Activated CD4-positive, alpha-beta T cell treated with anti-CD3 and anti-CD28 coated beads, Interleukin-2, Interleukin-6, amounts not matched to agents 100 ng/mL and 50 ng/mL, durations not matched to agents 16 hours and 8 hours (primary cell): ENCODE measurements at regions not wholly inside any gene's neighbourhood (a gene's known extent, or its start where the extent isn't known, plus 50 kb on each side); places are given as distances from the start of the nearest gene placed in this dataset.
"Not testable (repeated sequence)": the region's sequence is repeated elsewhere in the genome, so short reads cannot be mapped to it uniquely, and the experiment has no call there.

Experiments used
- DNase-seq: peaks from one replicate; pipeline ENCODE4 v3.0.0-alpha.2; 2020

- DNase-seq = no peak
These were observed 326.2 kb downstream of the CBLN4 start for GRCh38 chr20:55678970-55679667.

GRCh38 chr20:55678126-55678525, 327.2 kb downstream of the CBLN4 start:
- DNase-seq = no peak

DNA sequence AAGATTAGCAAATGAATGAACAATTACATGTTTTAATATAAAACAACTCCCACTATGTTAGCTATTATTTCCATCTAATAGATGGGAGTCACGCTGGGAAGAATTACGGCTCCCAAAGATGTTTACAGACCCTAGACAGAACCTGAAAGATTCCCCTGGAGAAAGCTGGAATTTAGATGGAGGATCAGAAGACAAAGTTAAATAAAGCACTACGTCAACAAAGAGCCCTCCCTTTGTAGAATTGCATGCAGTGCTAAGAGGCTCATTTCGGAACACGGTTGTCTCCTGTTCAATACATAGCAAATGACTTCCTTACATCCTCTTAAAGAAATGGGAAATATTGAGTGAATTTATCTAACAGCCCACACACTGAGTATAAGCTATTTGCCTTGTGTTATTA, 328.3 kb downstream of the CBLN4 start:
- no peak for DNase-seq

DNA sequence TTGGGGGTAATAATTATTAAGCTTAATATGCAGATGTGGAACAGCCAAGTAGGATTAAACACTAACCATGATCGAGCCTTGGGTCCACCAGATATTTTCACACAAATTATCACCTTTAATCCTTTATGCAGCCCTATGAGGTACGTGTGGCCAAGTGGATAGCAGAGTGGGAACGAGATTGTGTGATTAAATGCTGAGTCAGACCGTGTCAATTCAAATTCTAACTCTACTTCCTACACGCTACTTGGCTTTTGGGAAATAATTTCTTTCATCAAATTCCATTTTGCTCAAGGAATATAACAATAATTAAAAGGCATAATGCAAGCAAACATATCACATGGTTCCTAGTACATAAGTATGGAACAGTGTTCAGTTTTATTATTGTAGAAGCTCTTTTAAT, 329.2 kb downstream of the CBLN4 start:
- no peak for DNase-seq

DNA sequence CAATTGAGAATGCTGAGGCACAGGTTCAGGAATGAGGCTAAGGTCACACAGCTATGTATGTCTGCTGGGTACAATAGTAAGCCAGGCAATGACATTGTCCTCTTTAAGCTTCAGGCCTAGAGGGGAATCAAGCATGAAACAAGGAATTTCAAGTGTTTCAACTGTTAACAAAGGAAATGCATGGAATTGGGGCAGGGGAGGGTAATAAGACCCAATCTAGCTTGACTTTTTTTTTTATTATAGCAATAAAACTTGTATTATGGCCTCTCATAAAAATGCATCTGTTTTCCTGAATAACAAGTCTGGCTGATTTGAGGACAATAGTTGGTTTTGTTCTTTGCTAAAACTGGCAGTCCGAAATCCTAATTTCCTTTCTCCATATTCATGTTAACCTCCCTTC, 336.7 kb downstream of the CBLN4 start:
- no peak for DNase-seq

DNA sequence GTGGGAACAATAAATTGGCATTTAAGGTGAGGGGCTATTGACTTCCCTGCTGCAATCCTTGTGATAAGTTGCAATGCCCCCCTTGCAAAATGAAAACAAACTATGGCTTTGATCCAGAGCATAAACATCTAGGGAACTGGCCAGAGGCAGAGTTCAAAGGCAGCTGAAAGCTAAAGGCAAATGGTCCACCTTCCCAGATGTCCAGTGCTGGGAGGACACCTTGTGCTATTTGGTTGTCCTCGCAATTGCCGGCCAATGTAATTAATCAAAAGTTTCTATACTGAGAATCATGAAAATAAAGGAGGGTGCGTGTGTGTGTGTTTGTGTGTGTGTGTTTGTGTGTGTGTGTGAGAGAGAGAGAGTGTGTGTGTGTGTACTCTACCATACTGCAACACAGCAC, 337.4 kb downstream of the CBLN4 start:
- no peak for DNase-seq

GRCh38 chr20:55667024-55667423, 338.3 kb downstream of the CBLN4 start:
- DNase-seq = no peak

- no peak for DNase-seq
These were observed 349.0 kb downstream of the CBLN4 start for GRCh38 chr20:55656231-55656775.

DNA sequence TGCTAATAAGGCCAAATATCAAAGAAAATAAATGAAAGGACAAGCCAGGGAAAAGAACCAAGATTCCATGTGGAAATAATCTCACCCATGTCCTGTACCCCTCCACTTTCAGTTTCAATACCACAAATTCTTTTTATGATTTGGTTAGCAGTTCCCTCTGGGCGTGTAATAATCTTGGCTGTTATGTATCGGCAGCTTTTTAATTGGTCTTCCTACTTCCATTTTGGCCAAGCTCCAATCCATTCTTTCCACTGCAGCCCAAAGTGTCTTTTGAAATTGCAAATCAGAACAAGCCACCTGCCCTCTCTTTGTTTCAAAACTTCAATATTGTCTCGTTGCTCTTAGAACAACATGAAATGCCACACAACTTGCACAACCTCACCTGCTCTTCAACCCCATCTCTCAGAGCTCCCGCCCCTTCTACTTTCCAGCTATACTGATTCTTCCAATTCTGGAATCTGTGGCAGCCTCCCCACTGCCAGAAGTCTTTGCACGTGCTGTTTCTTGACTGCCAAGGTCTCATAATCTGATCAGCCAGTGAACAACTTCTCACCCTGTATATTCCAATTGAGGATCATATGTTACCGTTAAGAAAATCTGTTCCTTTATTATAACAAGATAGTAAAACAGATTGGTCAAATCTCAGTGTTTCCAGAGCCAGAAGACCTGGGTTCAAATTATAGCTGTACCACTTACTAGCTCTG, 354.5 kb downstream of the CBLN4 start:
- no peak for DNase-seq

DNA sequence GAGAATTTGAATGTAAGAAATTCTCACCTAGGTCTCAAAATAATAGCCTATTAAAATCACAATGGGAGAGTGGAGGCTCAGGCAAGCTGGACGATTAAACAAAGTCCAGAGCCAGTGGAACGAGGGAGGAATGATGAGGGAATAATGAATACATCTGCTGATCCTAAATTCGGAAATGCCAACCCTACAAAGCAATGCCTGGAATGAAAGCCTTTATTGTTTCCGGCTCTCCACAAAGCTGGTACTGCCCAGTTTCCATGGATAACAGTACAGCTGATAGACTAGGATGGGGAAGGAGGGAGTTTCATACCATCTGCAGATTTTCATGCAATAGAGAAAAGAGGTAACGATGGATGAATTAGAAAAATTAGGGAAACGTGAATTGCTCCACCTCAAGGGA, 356.1 kb downstream of the CBLN4 start:
- DNase-seq = no peak

DNA sequence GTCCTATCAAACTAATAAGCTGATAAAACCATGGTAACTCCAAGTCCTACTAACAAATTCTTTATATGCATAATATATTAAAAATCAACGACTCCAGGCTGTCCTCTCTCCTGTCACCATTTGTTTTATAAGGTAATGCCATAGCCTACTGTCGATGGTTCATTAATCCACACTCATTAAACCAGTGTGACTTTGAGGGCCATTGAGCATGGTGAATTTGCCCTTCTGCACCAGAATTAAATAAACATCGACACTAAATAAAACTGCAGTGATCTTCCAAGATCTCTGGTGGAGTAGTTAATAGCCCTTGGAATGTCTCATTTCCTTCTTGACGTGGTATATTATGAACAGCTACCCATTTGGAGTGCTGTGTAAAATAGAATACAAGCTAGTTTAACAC, 358.5 kb downstream of the CBLN4 start:
- DNase-seq = no peak

GRCh38 chr20:55641497-55641896, 363.8 kb downstream of the CBLN4 start:
- no peak for DNase-seq

GRCh38 chr20:55635870-55636269, 369.4 kb downstream of the CBLN4 start:
- DNase-seq = no peak

GRCh38 chr20:55632592-55632991, 372.7 kb downstream of the CBLN4 start:
- DNase-seq = no peak

- DNase-seq = not testable (repeated sequence)
These were observed 376.2 kb downstream of the CBLN4 start for GRCh38 chr20:55629143-55629542.

- DNase-seq = no peak
These were observed 378.6 kb downstream of the CBLN4 start for GRCh38 chr20:55626716-55627115.

DNA sequence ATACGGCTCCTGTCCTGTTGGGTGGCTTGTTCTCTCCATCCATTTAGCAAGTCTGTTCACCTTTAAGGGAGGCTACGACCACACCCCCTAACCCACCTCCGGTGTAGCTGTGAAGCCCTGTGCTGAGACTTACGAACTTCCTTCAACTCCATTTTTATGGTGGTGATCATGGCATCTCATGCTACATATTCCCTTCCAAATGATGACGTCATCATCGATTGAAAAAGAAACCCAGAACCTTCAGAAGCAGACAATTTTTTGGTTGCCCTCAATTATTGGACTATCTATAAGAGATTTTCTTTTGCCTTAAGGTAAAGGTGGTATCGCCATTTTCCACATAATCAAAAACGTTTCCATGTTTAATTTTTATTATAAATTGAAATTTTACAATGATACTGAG, 389.0 kb downstream of the CBLN4 start:
- no peak for DNase-seq

DNA sequence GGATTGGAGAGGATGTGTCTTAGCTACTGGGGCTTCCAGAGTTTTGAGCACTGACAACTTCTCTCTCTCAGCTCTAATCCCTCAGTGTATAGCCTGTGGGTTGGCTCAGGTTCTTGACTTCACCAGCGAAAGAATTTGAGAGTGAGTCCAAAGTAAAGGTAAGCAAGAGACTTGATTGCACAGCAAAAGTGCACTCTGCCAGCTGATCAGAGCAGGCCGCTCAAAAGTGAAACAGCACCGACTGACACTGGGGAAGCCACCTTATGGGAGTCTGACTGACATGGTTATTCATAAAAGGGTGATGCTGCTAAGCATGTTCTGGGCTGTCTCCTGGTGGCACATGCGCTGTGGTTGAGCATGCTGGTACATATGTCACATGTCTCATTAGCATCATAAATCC, 389.5 kb downstream of the CBLN4 start:
- no peak for DNase-seq

GRCh38 chr20:55614220-55614757, 391.0 kb downstream of the CBLN4 start:
- no peak for DNase-seq

DNA sequence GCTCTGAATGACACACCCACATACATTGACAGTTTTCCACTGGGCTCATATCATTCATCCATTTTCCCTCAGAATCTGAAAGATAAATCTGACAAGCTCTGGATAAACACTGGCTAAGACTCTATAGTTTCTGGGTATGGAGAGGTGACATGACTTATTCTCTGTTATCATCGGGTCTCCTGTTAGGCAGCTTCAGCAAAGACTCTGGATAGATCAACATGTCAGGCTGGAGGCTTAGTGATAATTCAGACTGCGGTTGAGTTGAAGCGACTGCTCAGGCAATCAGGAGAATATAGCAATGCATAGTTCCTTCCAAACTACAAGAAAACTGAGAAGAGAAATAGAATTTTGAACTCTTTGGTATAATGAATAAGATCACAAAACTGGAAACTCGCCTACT, 394.6 kb downstream of the CBLN4 start:
- DNase-seq = no peak

- no peak for DNase-seq
These were observed 399.7 kb downstream of the CBLN4 start for GRCh38 chr20:55605594-55605993.

DNA sequence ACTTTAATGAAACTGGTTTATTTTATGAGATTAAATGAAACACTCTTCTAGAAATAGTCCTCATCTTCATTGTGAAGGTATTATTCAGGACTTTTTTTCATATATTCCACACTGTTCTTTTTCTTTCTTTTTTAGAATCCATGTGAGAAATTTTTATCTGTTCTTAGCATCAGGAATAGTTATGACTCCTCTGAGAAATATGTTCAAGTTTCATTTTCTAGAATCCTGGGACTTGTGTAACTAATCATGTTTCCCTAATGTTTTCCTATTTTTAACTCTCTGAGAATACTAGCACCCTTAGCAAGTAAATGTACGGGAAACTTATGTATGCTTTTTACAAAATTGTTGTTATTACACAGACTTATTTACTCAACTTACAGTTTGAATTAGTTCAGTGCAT, 407.8 kb downstream of the CBLN4 start:
- DNase-seq = no peak

GRCh38 chr20:55596431-55596830, 408.9 kb downstream of the CBLN4 start:
- no peak for DNase-seq

- DNase-seq = no peak
These were observed 412.5 kb downstream of the CBLN4 start for GRCh38 chr20:55592866-55593265.
